GM19240 (cell line): ENCODE measurements at regions not wholly inside any gene's neighbourhood (a gene's known extent, or its start where the extent isn't known, plus 50 kb on each side); places are given as distances from the start of the nearest gene placed in this dataset.

Experiments
- DNase-seq: peaks from one replicate; pipeline ENCODE4 v3.0.0; 2011; ENCODE audit warnings: low spot score; ENCODE audit not compliant: insufficient read length

DNA sequence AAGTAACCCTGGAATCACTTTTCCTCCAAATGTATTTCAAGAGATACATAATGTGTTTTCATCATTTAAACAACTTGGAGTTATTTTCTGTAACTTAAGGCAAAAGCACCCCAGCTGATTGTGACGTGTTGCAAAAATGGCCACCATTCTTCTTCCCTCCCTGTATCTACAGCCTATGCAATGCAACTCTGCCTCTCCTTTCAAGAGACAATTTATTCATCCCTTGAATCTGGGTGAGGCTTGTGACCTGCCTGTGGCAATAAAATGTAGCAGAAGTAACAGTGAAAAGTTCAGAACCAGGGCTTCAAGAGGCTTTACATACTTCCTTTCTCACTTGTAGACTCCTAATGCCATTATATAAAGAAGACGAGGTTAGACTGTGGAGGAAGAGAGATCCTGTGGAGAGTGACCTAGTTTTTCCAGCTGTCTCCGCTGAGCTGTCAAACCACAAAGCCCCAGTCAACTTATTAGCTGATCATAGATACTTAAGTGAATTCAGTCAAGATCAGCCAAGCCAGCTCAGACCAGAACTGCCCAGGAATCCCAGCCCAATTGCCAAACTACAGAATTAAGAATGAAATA, 81.0 kb upstream of the KLF3 start:
- no peak for DNase-seq

DNA sequence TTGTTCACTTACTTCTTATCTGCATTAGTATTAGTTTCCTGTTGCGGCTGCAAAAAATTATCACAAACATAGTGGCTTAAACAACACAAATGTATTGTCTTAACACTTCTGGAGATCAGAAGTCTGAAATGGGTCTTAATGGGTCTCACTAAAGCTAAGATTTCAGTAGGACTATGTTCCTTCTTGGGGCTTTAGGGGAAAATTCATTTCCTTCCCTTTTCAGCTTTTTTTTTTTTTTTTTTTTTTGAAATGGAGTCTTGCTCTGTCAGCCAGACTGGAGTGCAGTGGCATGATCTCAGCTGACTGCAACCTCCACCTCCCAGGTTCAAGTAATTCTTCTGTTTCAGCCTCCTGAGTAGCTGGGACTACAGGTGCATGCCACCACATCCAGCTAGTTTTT, 78.1 kb upstream of the KLF3 start:
- no peak for DNase-seq

DNA sequence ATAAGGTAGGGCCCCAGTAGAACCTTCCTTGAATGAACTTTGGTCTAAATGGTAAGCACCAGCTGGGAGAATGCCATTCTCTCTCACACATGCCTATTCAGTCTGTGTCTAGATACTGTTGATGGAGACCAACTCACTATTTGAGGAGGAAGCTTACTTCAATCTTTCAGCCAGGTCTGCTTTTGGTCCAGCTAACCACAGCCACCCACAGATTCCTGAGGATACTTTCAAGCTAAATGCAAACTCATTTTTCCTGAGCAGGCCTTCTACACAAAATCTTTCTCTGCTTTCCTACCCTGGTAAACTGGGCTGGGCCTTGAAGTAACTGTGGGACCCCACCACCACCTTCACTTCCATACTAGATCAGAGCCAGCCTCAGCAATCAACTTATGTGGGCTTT, 76.9 kb upstream of the KLF3 start:
- no peak for DNase-seq

DNA sequence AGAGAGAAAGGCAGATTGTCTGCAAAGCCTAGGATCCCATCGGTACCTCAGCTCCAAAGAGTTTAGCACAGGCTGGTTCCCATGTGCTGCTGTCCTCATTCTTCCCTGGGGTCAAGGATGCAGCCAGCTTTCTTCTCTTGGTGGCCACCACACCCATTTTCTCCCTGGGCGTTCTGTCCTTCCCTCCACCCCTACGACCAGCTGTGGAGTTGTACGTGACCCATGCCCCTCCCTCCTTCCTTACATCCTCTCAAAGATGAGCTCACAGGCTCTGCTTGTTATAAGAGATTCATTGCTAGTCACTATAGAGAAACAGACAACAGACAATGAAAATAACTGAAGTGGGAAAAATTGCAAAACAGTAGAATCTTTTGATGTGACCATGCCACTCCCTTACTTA, 74.0 kb upstream of the KLF3 start:
- no peak for DNase-seq

DNA sequence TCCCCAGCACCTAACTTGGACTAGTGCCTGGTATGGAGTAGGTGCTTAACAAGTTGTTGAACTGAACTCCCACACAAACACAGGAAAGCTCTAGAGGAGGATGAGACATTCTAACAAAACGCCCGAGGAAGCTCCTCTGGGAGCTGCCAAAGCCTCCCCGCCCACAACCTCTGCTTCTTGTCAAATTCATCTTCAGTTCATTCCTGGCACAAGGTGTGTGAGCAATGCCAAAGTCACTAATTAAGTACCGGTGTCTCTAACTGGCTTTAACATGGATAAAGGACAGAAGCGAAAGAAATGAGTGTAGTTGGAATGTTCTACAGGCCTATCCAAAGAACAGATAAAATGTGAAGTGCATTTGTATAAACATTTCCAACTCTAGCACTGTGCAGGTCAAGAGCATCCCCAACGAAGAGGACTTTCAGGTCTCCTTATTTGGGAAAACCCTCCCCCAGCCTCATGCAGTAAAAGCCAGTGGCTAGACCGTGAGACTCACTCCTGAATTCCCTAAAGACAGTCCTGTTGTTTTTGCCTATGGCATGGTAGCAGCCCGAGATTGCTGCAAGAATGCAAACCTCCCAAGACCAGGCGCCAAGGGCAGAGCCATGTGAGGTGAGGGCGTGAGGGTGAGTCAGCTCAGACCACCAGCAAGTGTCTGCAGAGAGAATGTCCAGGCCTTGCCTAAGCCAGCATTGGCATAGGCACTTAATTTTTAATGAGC, 72.2 kb upstream of the KLF3 start:
- DNase-seq, result no peak

DNA sequence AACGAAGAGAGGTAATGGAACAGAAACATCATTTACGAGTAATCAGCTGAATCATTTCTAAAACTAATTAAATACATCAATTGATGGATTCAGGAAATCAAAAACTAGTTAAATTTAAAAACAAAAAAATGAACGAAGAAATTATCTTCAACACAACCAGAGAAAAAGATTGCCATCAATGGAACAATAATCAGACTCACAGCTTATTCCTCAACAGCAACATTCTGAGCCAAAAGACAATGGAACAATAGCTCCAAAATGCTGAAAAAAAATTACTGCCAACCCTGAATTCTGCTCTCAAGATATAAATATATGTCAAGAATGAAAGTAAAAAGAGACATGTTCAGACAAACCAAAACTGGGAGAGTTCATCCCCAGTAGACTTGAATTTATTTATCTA, 65.5 kb upstream of the KLF3 start:
- DNase-seq, result no peak

DNA sequence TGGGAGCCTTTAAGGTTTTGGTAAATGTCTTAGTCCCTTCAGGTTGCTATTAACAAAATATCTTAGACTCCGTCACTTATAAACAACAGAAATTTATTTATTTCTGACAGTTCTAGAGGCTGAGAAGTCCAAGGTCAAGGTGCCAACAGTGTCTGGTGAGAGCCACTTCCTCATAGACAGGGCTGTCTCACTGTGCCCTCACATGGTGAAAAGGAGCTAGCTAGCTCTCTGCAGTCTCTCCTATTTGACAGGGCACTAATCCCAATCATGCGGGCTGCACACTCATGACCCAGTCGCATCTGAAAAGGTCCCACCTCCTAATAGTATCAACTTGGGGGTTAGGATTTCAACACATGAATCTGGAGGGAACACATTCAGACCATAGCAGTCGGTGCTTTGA, 63.4 kb upstream of the KLF3 start:
- no peak for DNase-seq

DNA sequence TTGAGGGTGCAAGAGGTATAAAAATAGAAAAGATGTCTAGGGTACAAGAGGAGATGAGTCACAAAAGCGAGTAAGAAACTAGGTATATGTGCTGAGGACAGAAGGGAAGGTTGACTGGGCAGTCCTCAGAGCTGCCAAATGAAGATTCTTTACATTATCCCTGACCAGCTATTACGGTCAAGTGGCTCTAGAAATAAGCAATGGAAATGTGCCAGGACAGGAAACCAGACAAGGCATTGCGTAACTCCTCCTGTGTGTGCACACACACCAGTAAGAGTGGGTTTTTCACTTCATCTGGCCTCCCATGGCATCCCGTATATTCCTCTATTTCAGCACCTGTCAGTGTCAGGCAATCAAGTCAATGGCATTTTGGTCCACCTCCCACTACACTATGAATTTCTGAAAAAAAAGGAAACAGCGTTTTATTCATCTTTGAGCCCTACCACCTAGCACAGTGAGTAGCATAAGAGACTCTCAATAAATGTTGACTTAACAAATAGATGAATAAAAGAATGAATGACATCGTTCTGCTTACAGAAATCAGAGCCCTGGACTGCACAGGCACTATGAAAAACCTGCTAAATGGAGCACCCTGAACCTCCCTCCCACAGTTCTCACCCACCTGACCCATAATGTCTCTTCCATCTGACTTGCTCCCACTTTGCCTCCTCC, 62.6 kb upstream of the KLF3 start:
- no peak for DNase-seq

DNA sequence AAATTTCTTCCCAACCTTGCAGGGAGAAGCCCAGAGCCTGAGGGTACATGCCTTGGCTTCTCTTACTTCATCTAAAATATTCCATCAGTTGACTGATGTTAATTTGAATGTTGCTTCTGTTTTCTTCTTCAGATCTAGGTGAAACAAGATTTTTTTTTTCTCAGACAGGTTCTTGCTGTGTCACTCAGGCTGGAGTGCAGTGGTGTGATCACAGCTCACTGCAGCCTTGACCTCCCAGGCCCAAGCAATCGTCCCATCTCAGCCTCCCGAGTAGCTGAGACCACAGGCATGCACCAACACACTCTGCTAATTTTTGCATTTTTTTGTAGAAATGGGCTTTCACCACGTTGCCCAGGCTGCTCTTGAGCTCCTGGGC, 62.1 kb upstream of the KLF3 start:
- DNase-seq, result no peak

DNA sequence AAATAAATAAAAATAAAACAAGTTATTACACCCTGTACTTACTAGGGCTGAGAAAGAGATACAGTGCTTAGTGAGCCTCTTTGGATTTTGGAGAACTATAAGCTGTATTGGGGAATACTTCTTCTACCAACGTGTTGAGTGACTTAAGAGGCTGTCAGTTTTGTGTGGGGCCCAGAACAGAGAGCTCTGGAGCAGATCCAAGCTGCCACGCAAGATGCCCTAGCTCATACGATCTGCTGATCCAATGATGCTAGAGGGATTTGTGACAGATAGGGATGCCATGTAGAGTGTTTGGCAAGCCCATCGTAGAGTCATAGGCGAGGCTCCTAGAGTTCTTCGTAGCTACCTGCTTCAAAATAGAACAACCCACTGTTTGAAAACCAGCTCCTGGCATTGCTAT, 60.3 kb upstream of the KLF3 start:
- DNase-seq, result no peak

DNA sequence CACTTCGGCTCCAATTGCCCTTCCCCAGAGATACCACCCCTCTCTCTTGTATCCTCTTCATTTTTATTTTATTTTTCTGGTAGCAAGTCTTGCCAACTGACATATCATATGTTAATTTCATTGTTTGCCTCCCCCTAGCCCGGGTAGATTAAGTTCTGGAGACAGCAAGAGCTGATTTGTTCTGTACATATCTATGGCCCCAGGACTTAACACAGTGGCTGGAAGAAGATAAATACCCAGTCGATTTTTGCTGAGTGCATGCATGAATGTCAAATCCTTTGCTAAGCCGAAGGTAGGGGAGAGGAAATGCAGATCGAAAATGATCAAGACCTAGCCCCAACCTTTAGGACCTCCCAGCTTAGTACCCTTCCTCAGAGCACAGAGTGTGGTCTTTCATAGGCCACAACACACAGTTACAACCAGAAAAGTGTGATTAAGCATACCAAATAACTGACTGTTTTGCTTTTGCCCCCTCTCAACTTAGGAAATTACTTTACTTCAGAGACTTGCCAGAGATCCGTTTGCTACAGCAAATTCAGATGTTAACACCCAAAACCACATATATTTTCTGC, 58.7 kb upstream of the KLF3 start:
- DNase-seq, result no peak

DNA sequence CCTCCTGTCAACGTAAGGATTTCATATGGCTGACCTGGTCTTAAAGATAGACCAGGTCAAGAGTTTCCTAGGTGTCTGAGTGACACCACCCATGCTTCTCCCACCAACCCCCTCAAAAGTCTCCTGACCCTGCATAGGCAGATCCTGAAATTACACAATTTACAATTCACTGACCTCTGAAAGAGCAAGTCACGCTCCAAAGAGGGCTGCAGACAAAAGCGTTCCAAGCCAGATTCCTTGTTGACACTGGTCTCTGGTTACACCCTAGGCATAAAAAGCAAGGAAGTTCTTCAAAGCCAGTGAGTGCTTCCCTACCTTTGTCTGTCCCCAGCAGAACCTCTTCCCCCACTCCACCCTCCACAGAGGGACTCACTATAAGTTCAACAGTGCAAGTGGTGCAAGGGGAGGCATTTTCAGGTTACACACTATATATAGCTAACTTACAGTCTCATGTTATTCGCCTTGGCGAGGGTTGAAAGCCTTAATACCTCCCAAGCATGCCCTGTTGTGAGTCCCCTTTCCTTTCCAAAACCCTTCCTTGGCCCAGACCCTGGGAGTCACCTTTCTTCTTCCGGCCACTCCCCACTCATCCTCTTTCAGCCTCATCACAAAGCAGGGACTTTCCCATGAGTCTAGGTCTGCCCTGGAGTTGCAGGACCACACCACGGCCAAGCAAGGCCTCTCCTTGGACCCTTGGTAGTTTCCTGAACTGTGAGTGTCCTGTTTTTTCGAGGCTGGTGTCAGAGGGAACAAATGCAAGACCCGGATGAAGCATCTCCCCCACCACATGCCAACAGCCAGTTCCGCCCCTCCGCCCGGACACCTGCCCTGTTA, 58.0 kb upstream of the KLF3 start:
- DNase-seq, result no peak

DNA sequence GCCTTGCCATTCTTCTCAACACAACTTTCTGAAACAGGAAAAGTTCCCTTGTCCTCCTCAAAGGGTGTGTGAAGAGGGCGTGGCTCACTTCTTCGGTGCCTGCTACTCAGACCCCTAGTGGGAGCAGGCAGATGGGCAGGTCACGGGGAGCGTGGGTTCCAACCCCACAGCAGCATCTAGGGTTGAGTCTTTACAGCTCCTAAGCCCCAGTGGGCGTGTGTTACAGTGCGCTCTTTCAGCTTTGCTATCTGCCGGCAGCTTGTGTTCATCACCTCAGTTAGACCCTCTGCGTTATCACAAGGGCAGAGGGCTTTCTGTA, 57.5 kb upstream of the KLF3 start:
- no peak for DNase-seq

DNA sequence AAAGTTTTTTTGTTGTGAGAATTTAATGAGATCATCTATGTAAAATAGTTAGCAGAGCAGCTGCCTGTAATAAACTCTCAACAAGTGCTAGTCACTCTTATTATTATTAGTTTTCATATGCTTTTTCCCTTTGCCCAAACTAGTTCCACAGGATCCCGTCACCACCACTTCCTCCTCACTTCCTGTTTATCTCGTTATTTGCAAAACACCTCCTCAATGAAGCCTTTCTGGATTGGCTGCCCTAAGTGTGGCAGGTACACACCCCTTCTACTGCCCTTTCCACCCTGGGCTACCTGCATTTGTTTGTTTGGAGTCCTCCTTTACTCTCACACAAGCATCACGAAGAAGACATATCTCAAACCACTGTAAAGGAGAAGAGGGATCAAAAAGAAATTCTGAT, 54.4 kb upstream of the KLF3 start:
- no peak for DNase-seq

DNA sequence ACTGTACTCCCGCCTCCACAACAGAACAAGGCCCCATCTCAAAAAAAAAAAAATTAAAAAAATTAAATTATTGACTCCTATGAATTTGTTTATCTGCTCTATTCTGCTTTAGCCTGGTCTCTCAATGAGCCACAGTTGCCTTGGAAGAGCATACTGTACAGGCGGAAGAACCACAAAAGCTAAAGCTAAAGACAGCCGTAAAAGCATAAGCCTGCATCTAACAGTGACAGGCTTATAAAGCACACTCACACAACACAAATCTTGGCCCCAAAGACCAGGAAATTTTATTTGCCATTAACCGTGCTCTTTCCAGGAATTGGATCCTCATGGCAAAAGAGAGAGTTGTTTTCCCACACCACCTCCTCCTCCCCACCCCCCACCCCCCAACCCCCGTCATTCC, 53.5 kb upstream of the KLF3 start:
- no peak for DNase-seq

DNA sequence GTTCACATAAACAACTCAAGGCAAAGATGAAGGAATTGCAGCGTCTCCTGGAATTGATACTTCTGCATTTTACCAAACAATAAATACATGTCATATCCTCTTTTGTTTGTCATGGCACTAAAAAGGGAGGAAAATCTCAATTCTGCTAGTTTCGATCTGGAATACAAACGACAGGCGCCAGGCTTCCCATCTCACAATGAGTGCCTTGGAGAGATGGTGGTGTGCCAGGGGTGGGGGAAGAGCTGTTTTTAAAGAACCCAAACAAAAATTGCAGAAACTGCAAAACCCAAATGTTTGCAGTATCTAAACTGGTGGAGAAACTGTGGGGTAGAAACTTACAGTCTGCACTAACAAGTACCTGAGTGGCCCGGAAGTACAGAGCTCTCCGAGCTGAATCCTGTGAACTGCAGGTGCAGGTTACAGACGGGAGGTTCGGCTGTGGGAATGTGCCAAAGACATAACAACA, 53.0 kb upstream of the KLF3 start:
- no peak for DNase-seq

DNA sequence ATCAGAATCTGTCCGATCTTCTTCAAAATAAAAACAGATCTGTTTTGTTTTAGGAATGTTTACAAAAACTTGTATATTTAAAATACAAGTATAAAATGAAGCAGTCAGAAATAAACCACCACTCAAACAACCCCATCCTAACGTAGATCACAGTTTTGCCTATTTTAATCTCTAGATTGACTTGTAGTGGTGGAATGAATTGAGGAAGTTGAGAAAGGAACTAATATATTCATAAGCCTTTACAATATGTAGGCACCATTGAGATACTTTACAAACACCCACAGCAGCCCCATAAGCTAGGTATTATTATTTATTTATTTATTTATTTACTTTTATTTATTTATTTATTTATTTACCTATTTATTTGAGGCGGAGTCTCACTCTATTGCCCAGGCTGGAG, 52.3 kb upstream of the KLF3 start:
- DNase-seq, result no peak

DNA sequence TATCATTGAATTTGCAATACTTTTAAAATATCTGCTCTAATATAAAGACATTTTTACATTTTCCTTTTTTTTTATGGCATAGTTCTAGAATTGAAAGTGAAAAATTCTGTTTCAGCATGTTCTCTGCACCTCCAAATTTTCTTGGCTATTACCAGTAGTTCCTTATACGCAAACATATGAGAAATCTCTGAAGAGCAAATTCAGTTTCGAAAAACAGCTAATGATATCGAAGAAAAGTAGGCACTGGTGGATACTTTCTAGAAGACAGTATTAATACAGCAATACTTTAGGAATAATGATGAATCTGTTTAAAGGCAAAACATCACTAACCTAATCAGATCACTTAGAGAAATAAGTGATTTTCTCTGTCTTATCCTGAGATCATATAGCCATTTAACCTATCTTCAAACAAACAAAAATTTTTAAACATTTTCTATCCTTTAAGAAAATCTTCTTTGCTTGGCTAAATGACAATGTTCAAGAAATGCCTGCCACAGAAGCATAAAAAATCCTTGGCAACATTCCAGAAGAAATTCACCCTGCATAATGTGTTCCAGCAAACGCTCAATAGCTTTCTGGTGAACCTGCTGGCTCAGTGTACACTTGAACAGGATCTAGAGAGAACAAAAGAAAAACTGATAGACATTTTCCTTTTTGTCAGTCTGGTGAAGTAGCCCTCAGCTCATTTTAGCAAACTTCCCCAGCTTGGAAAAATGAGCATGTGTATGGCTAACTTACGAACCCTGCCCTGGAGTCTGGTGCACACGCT, 51.2 kb upstream of the KLF3 start:
- DNase-seq, result no peak
